ENCODE measurements at regions not wholly inside any gene's neighbourhood (a gene's known extent, or its start where the extent isn't known, plus 50 kb on each side); places are given as distances from the start of the nearest gene placed in this dataset.

DNA sequence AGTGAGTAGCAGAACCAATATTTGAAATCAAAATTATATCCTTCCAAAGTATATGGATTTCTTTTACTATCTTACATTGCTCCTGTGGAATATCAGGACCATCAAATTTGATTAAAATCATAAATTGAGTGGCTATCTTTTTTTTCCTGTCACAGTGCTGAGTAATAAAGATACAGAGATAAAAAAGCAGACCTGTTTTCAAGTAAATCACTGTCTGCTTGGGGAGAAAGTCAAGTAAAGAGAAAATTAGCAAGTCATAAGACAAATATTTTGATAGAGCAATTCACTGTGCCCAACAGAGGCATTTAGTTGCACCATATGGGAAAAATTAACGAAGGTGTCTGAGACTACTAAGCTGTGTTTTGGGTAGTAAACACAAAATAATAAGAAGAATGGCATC is 933.7 kb downstream of the NTRK3 start (continued):
- TF ChIP-seq, protein P1, sequence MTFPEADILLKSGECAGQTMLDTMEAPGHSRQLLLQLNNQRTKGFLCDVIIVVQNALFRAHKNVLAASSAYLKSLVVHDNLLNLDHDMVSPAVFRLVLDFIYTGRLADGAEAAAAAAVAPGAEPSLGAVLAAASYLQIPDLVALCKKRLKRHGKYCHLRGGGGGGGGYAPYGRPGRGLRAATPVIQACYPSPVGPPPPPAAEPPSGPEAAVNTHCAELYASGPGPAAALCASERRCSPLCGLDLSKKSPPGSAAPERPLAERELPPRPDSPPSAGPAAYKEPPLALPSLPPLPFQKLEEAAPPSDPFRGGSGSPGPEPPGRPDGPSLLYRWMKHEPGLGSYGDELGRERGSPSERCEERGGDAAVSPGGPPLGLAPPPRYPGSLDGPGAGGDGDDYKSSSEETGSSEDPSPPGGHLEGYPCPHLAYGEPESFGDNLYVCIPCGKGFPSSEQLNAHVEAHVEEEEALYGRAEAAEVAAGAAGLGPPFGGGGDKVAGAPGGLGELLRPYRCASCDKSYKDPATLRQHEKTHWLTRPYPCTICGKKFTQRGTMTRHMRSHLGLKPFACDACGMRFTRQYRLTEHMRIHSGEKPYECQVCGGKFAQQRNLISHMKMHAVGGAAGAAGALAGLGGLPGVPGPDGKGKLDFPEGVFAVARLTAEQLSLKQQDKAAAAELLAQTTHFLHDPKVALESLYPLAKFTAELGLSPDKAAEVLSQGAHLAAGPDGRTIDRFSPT (tag by site-specific recombination; IDR thresholded peaks at IDR 0.05): no peak
- TF ChIP-seq GLIS2 (tag by site-specific recombination; IDR thresholded peaks at IDR 0.05) (no peak), ZNF747 (tag by site-specific recombination; IDR thresholded peaks at IDR 0.05) (no peak), ZNF433 (tag by site-specific recombination; IDR thresholded peaks at IDR 0.05; ENCODE audit: low read depth) (no peak), WT1 (tag by site-specific recombination; IDR thresholded peaks at IDR 0.05) (no peak), ZNF558 (tag by site-specific recombination; IDR thresholded peaks at IDR 0.05) (no peak), ZNF792 (tag by site-specific recombination; IDR thresholded peaks at IDR 0.05) (no peak), ZNF660 (tag by site-specific recombination; IDR thresholded peaks at IDR 0.05) (no peak), HOXC10 (CRISPR knock-in tag; IDR thresholded peaks at IDR 0.05) (no peak), KLF9 (tag by site-specific recombination; IDR thresholded peaks at IDR 0.05; ENCODE audit: low read depth) (no peak), ZNF175 (tag by site-specific recombination; IDR thresholded peaks at IDR 0.05) (no peak)

GRCh38 chr15:87322265-87322664 is 934.3 kb downstream of the NTRK3 start:
- Histone ChIP-seq H3K4me1 (ENCODE audit: control insufficient read depth, insufficient read depth, low read length) (no peaks in the 10 kb centered on the region), H3K27ac (ENCODE audit: extremely low read depth, low read depth, low read length) (no peak overlapping the region), H3K36me3 (ENCODE audit: control insufficient read depth in 2 of 2, insufficient read depth in 1 of 2, low read length in 2 of 2) (no peaks in the 10 kb centered on the region), H3K9me3 (ENCODE audit: control insufficient read depth, insufficient read depth, low read depth, low read length) (no peaks in the 10 kb centered on the region), H3K4me3 (ENCODE audit: low read depth, low read length) (no peak overlapping the region)
- CTCF ChIA-PET: interaction anchor here (0.5 kb wide), 1 partner anchor 301 kb away, joined by 3 read pairs; no protein-coding TSS in a partner anchor
- TF ChIP-seq ZNF624 (tag by site-specific recombination; IDR thresholded peaks at IDR 0.05): no peak
- no peak for TF ChIP-seq MEIS1 (CRISPR knock-in tag; IDR thresholded peaks at IDR 0.05; ENCODE audit: borderline replicate concordance)
- no peak for TF ChIP-seq ZNF529 (tag by site-specific recombination; IDR thresholded peaks at IDR 0.05; ENCODE audit: insufficient replicate concordance)
- no peak for TF ChIP-seq ZNF558 (tag by site-specific recombination; IDR thresholded peaks at IDR 0.05)
- TF ChIP-seq ZIC2 (tag by site-specific recombination; IDR thresholded peaks at IDR 0.05): no peak
- no peak for TF ChIP-seq ZEB2 (tag by site-specific recombination; IDR thresholded peaks at IDR 0.05)
- no peak for TF ChIP-seq ZNF2 (tag by site-specific recombination; IDR thresholded peaks at IDR 0.05)
- no peak for TF ChIP-seq GLI4 (tag by site-specific recombination; IDR thresholded peaks at IDR 0.05)
- no peak for TF ChIP-seq ZNF366 (tag by site-specific recombination; conservative IDR thresholded peaks at IDR 0.05)
- POLR2A ChIA-PET: no interaction called here

DNA sequence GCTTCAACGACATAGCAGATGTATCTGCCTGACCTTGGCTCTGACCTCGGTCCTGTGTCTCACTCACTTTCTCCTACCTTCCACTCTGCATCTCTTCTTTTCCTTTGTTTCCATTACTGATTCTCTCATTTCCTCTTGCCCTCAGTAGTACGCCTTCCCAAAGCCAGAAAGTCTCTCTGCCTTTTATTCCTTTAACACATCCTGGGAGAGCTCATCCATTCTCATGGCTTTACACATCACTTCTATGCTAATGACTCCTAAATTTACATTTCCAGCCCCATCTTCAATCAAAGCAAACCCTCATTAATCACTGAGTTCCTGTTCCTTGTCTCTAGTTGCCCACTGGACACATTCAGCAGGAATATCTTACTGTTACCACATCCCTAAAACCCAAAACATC is 938.6 kb downstream of the NTRK3 start:
- Histone ChIP-seq H3K4me1 (ENCODE audit: control insufficient read depth, insufficient read depth, low read length) (no peaks in the 10 kb centered on the region), H3K4me3 (ENCODE audit: low read depth, low read length) (no peak overlapping the region), H3K36me3 (ENCODE audit: control insufficient read depth in 2 of 2, insufficient read depth in 1 of 2, low read length in 2 of 2) (no peaks in the 10 kb centered on the region), H3K27ac (ENCODE audit: extremely low read depth, low read depth, low read length) (no peak overlapping the region), H3K9me3 (ENCODE audit: control insufficient read depth, insufficient read depth, low read depth, low read length) (no peaks in the 10 kb centered on the region)
- ChIA-PET POLR2A (no interaction called here), CTCF (no interaction called here)
- TF ChIP-seq HOXA7 (CRISPR knock-in tag; IDR thresholded peaks at IDR 0.05; ENCODE audit: borderline replicate concordance) (no peak), ZNF148 (tag by site-specific recombination; IDR thresholded peaks at IDR 0.05; ENCODE audit: borderline replicate concordance) (no peak)
- TF ChIP-seq, protein P1 (tag by site-specific recombination; IDR thresholded peaks at IDR 0.05): no peak
